ENCODE measurements at regions not wholly inside any gene's neighbourhood (a gene's known extent, or its start where the extent isn't known, plus 50 kb on each side); places are given as distances from the start of the nearest gene placed in this dataset.

GRCh38 chr10:36271627-36272340 is 629.7 kb upstream of the FZD8 start:
- DNase-seq (ENCODE audit: low spot score), result no peak
- Histone ChIP-seq H3K4me3 (no peak overlapping the region), H3K27ac (no peak overlapping the region)
- TF ChIP-seq CTCF (IDR thresholded peaks at IDR 0.05), result no peak

- TF ChIP-seq CTCF (IDR thresholded peaks at IDR 0.05), result no peak
- no peak for DNase-seq (ENCODE audit: low spot score)
- H3K27ac ChIP-seq, result no peak overlapping the region
- H3K4me3 ChIP-seq, result no peak overlapping the region
These were observed 627.1 kb upstream of the FZD8 start for GRCh38 chr10:36269222-36269621.

- Histone ChIP-seq H3K4me3 (no peak overlapping the region), H3K27ac (no peak overlapping the region)
- no peak for DNase-seq (ENCODE audit: low spot score)
- no peak for TF ChIP-seq CTCF (IDR thresholded peaks at IDR 0.05)
These were observed 624.8 kb upstream of the FZD8 start for GRCh38 chr10:36266923-36267322.

GRCh38 chr10:36265741-36266140 is 623.6 kb upstream of the FZD8 start:
- Histone ChIP-seq H3K4me3 (no peak overlapping the region), H3K27ac (no peak overlapping the region)
- DNase-seq (ENCODE audit: low spot score), result no peak
- TF ChIP-seq CTCF (IDR thresholded peaks at IDR 0.05), result no peak

- H3K4me3 ChIP-seq, result no peak overlapping the region
- no peak for TF ChIP-seq CTCF (IDR thresholded peaks at IDR 0.05)
- DNase-seq (ENCODE audit: low spot score), result no peak
- H3K27ac ChIP-seq, result no peak overlapping the region
These were observed 621.8 kb upstream of the FZD8 start for GRCh38 chr10:36263871-36264270.

GRCh38 chr10:36256948-36257356 is 614.9 kb upstream of the FZD8 start:
- no peak overlapping the region for H3K27ac ChIP-seq

More at GRCh38 chr10:36256948-36257356, 614.9 kb upstream of the FZD8 start:
- no peak overlapping the region for H3K4me3 ChIP-seq
- no peak for DNase-seq (ENCODE audit: low spot score)
- no peak for TF ChIP-seq CTCF (IDR thresholded peaks at IDR 0.05)
